ENCODE measurements at regions not wholly inside any gene's neighbourhood (a gene's known extent, or its start where the extent isn't known, plus 50 kb on each side); places are given as distances from the start of the nearest gene placed in this dataset.
A peak's percentile ranks its signal among the peaks of the same experiment; 100 is the strongest.

DNA sequence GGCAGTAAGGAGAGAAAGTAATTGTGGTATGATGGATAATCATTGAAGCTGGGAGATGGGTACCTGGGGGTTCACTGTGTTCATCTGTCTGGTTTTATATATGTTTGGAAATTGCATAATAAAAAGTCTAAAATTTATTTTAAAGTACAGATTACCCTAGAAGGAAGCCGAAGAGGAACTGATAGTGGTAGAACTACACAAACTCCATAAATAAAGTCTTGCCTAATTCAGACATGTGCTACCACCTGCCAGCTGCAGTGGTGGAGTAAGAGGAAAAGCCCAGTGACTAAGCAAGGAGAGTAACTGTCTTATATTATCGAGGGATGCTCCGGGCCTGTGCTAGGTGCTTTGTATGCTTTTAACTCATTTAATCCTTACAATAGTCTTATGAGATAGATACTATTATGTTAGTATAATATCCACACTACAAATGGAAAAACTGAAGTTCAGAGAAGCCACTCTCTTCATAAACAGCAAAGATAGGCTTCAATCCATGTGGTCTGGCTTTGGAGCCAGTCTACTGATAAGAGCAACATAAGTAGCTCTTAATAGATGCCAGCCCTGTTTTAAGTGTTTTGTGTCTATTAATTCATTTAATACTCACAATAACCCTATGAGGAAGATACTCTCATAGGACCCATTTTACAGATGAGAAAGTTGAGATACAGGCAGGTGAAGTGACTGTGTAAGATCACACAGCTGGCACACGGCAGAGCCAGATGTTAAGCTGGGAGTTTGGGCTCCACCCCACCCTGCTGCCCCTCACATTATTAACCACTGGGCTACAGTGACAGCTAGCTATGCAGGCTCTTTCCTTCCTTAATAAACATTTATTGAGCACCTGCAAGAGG lies 56.8 kb upstream of the HNRNPU start:
- intact Hi-C loops (cut with DNase I; ENCODE audit: low total_unique reads) (loop anchor here (1.0 kb wide), 1 partner anchor 33 kb away; no protein-coding TSS in a partner anchor), in situ Hi-C loops (cut with MboI; ENCODE audit: low sequenced_read_pairs in 4 of 4) (loop anchor here in 1 of 4 donors (5.0 kb wide), 1 partner anchor 46 kb away; a partner anchor contains a TSS)
- H3K9me3 ChIP-seq = no peaks in the 10 kb centered on the region
- H3K4me3 ChIP-seq = peak overlapping the region in 1 of 4 donors; percentile 2
- H3K27me3 ChIP-seq = no peaks in the 10 kb centered on the region
- peak; percentile 86 for ATAC-seq
- peak; percentile 75 to 85 for DNase-seq
- peak overlapping the region; percentile 88 to 96 (median 92) for H3K27ac ChIP-seq
- H3K4me1 ChIP-seq = peaks cover 31 to 37% of the 10 kb centered on the region in 2 donors
- peak; percentile 24 to 28 for TF ChIP-seq POLR2A (IDR thresholded peaks at IDR 0.05)
- no peak for TF ChIP-seq CTCF (IDR thresholded peaks at IDR 0.05 in 4 of 5, conservative IDR thresholded peaks at IDR 0.05 in 1 of 5)
- no peaks in the 10 kb centered on the region for H3K36me3 ChIP-seq

DNA sequence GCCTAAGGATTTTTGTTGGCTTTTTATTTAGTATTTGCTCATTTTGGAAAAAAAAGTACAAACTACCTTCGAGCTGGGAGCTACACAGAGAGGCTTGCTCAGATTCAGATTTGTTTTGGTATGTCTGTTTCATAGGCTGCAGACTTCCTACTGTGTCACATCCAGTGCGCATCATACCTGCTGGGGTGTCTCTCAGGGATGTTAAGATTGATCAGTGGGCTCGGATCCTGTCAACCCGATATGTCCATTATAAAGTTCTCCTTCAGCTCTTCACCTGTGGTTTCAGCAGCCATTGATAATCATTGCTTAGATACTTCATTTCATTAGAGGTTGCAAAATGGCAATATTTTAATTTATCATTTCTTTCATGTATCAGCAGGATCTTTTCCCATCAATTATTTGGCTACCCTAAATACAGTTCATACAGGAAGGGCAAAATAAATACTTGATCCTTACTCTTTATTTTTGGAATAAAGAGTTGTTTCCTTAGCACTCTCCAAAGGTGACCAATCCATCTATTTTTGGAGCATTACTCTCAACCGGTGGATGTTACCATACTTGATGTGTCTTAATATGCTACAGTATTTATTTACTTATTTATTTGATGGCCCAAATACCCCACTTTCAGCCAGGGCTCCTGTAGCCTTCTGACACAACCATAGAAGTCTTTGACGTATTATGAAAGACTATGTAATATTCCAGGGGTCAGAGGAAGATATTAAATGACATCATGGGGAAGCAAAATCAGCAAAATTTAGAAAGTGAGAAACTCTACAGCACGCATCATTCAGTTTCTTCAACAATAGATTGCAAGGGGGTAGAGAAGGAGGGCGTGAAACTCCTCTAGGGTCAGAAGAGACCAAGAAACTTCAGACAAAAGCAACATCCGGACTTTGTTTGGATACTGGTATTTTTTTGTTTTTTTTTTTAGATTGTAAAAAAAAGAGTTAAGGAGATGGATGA lies 55.3 kb upstream of the HNRNPU start:
- Histone ChIP-seq H3K36me3 (no peaks in the 10 kb centered on the region), H3K4me1 (peaks cover 32 to 37% of the 10 kb centered on the region in 2 donors), H3K9me3 (no peaks in the 10 kb centered on the region), H3K27me3 (no peaks in the 10 kb centered on the region), H3K27ac (peak overlapping the region; percentile 88 to 96 (median 92)), H3K4me3 (peak overlapping the region; percentile 56 to 70 (median 63))
- in situ Hi-C loops (cut with MboI; ENCODE audit: low sequenced_read_pairs in 4 of 4) = loop anchor here in 2 of 4 donors (5.0 kb wide), 1 partner anchor 48 kb away; a partner anchor contains a TSS
- TF ChIP-seq CTCF (IDR thresholded peaks at IDR 0.05 in 4 of 5, conservative IDR thresholded peaks at IDR 0.05 in 1 of 5) = no peak
- TF ChIP-seq POLR2A (IDR thresholded peaks at IDR 0.05) = no peak
- intact Hi-C loops (cut with DNase I; ENCODE audit: low total_unique reads) = loop anchor here (1.0 to 5.0 kb wide), 3 partner anchors 51 to 267 kb away; partner anchors contain the start of gene DESI2
- DNase-seq (no peak), ATAC-seq (peak; percentile 48)

DNA sequence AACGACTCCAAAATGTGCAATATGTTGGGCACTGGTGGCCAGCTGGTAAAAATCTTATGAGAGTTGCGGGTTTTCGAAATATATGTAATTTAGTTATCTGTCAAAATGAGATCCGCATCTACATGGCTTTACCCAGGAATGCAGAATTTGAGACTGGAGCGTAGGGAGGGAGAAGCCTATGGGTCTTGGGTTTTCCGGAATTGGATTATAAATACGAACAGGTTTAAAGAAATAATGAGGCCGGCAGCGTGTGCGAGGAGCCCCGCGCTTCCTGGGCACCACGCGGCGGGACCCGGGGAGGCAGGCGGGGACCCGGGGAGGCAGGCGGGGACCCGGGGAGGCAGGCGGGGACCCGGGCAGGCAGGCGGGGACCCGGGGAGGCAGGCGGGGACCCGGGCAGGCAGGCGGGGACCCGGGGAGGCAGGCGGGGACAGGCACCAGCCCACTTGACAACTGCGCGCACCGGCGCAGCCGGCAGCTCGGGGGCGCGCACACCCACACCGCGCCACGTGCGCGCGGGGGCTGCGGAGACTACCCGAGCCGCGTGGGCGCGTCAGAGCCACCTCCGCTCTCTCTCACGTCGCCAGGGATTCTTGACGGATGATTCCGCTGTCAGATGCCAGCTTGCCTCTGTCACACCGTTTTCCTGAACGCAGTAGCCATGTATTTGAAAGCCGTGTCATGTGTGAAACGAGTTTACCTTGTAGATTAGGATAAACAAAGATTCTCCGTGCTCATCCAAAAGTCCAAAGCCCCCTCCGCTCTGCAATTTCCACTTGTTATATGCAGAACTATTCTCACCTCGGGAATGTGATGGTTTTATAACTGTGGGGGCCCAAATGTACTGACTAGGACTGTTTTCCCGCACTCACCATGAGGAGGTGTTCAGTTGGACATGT lies 54.3 kb upstream of the HNRNPU start:
- H3K27ac ChIP-seq = peak overlapping the region; percentile 88 to 96 (median 92)

More for the DNA sequence above, 54.3 kb upstream of the HNRNPU start:
- Histone ChIP-seq H3K4me1 (peaks cover 32 to 37% of the 10 kb centered on the region in 2 donors), H3K4me3 (peak overlapping the region; percentile 56 to 70 (median 63)), H3K9me3 (no peaks in the 10 kb centered on the region), H3K27me3 (no peaks in the 10 kb centered on the region), H3K36me3 (no peaks in the 10 kb centered on the region)
- in situ Hi-C loops (cut with MboI; ENCODE audit: low sequenced_read_pairs in 4 of 4) = loop anchor here in 1 of 4 donors (5.0 kb wide), 1 partner anchor 49 kb away; a partner anchor contains a TSS
- TF ChIP-seq CTCF (IDR thresholded peaks at IDR 0.05 in 4 of 5, conservative IDR thresholded peaks at IDR 0.05 in 1 of 5) (peak in 3 of 5 experiments; percentile 12 to 51 (median 21)), POLR2A (IDR thresholded peaks at IDR 0.05) (peak; percentile 78 to 79)
- ATAC-seq (peak; percentile 69 to 79), DNase-seq (peak; percentile 64 to 86)
- intact Hi-C loops (cut with DNase I; ENCODE audit: low total_unique reads) = loop anchor here (1.0 to 5.0 kb wide), 3 partner anchors 52 to 266 kb away; partner anchors contain the start of gene DESI2
